Thyroid gland (tissue), 4 donors: ENCODE measurements at regions not wholly inside any gene's neighbourhood (a gene's known extent, or its start where the extent isn't known, plus 50 kb on each side); places are given as distances from the start of the nearest gene placed in this dataset.

ENCODE experiments used
- DNase-seq, 2 donors: peaks; one replicate each; pipeline ENCODE4 v3.0.0-alpha.2; 2019
- H3K27ac ChIP-seq, 3 donors: fragments of 200-600 bp; sonication (generic); 1 replicate in 2 of 3; 2 replicates in 1 of 3; pipeline ENCODE4 v1.5.1; 2016 to 2019; ENCODE audit warnings: mild to moderate bottlenecking in 1 of 3, moderate library complexity in 1 of 3
- H3K27me3 ChIP-seq: fragments of 200-600 bp; sonication (generic); one replicate; pipeline ENCODE4 v1.5.1; 2019
- H3K36me3 ChIP-seq, 2 donors: fragments of 200-600 bp; sonication (generic); one replicate each; pipeline ENCODE4 v1.5.1; 2016 to 2019
- H3K4me1 ChIP-seq, 2 donors: fragments of 200-600 bp; sonication (generic); one replicate each; pipeline ENCODE4 v1.5.1; 2017 to 2019
- H3K4me3 ChIP-seq, 3 donors: fragments of 200-600 bp; sonication (generic); replicated peaks in 1 of 3; 1 replicate in 2 of 3; 2 replicates in 1 of 3; pipeline ENCODE4 v1.5.1; 2016; ENCODE audit warnings: mild to moderate bottlenecking in 1 of 3
- H3K9me3 ChIP-seq: fragments of 200-600 bp; sonication (generic); one replicate; pipeline ENCODE4 v1.5.1; 2017
- POLR2A ChIP-seq, 2 donors: fragments of 450-650 bp; IDR thresholded peaks; one replicate each; pipeline ENCODE4 v1.6.1; 2017; ENCODE audit warnings: antibody characterized with exemption in 2 of 2, mild to moderate bottlenecking in 2 of 2, moderate library complexity in 1 of 2
- WGBS, 2 donors: methylation state at CpG; one replicate each; pipeline ENCODE4 v1.1.5; 2017; 5-methylcytosine and 5-hydroxymethylcytosine counted together
- intact Hi-C: fragments of 100-400 bp; cut with DNase I; formaldehyde crosslinking; loops from one replicate; pipeline ENCODE4 v1.15.1; 2023
- TF ChIP-seq, protein P1 (sequence below), 6 experiments: fragments of 200-600 bp in 3 of 6; fragments of 450-650 bp in 3 of 6; sonication (generic) in 3 of 6; IDR thresholded peaks; one replicate each; pipeline ENCODE4 v1.5.1; 2016 to 2019; ENCODE audit warnings: antibody characterized with exemption in 6 of 6, mild to moderate bottlenecking in 2 of 6, inconsistent platforms in 1 of 6, moderate library complexity in 1 of 6

DNA sequence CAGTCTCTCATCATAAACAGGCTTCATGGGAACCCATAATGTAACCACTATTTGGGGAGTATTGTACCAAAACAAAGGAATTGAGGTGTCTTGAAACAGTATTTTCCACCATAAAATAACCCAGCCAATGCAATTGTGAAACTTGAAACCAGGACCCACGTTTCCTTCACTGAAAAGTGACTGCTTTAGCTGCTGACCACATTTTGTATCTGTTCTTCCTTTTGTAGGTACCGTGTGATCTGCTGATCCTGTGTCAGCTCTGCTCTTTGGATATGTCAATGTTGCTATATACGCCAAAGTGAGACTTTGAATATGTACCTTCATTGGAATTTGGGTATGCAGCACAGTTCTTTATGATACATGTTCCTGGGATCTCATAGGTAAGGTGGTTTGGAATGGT lies 95.1 kb upstream of the CNTN1 start:
- Histone ChIP-seq H3K4me3 (no peak overlapping the region), H3K4me1 (no peaks in the 10 kb centered on the region), H3K27ac (no peak overlapping the region), H3K36me3 (no peaks in the 10 kb centered on the region), H3K27me3 (no peaks in the 10 kb centered on the region), H3K9me3 (no peaks in the 10 kb centered on the region)
- intact Hi-C loops, result no loop called here
- no peak for DNase-seq
- TF ChIP-seq, protein P1, sequence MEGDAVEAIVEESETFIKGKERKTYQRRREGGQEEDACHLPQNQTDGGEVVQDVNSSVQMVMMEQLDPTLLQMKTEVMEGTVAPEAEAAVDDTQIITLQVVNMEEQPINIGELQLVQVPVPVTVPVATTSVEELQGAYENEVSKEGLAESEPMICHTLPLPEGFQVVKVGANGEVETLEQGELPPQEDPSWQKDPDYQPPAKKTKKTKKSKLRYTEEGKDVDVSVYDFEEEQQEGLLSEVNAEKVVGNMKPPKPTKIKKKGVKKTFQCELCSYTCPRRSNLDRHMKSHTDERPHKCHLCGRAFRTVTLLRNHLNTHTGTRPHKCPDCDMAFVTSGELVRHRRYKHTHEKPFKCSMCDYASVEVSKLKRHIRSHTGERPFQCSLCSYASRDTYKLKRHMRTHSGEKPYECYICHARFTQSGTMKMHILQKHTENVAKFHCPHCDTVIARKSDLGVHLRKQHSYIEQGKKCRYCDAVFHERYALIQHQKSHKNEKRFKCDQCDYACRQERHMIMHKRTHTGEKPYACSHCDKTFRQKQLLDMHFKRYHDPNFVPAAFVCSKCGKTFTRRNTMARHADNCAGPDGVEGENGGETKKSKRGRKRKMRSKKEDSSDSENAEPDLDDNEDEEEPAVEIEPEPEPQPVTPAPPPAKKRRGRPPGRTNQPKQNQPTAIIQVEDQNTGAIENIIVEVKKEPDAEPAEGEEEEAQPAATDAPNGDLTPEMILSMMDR (IDR thresholded peaks at IDR 0.05), result no peak
- TF ChIP-seq POLR2A (IDR thresholded peaks at IDR 0.05), result no peak
- WGBS, 2 donors, result 64 to 69% methylated on average over 3 of the region's 3 CpGs

- TF ChIP-seq, protein P1 (IDR thresholded peaks at IDR 0.05), result no peak
- Histone ChIP-seq H3K27me3 (no peaks in the 10 kb centered on the region), H3K9me3 (no peaks in the 10 kb centered on the region), H3K4me1 (no peaks in the 10 kb centered on the region), H3K27ac (no peak overlapping the region), H3K36me3 (no peaks in the 10 kb centered on the region), H3K4me3 (no peak overlapping the region)
- 80 to 88% methylated on average over 2 of the region's 2 CpGs for WGBS, 2 donors
- intact Hi-C loops, result no loop called here
- DNase-seq, result no peak
These were observed 94.2 kb upstream of the CNTN1 start for GRCh38 chr12:40598073-40598472.

- Histone ChIP-seq H3K4me1 (no peaks in the 10 kb centered on the region), H3K27ac (no peak overlapping the region), H3K27me3 (no peaks in the 10 kb centered on the region), H3K4me3 (no peak overlapping the region), H3K9me3 (no peaks in the 10 kb centered on the region), H3K36me3 (no peaks in the 10 kb centered on the region)
- WGBS, 2 donors, result 54 to 66% methylated on average over 3 of the region's 3 CpGs
- no peak for DNase-seq
- TF ChIP-seq, protein P1 (IDR thresholded peaks at IDR 0.05), result no peak
- no peak for TF ChIP-seq POLR2A (IDR thresholded peaks at IDR 0.05)
- intact Hi-C loops, result no loop called here
These were observed 89.7 kb upstream of the CNTN1 start for GRCh38 chr12:40602562-40602961.

DNA sequence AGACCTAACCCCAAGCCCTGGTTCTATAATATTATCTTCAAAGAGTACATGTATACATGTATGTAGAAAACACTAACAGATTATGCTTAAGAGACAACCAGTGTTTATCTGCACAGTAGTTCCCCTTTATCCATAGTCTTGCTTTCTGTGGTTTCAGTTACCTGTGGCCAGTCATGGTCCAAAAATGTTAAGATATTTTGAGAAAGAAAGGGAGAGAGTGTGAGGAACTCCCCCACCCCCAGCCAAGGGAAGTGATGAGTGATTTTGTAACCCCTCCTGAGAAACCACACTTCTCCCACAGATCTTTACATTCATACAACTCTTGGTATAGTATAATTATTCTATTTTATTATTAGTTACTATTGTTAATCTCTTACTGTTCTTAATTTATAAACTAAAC lies 77.3 kb upstream of the CNTN1 start:
- no peak for TF ChIP-seq POLR2A (IDR thresholded peaks at IDR 0.05)
- TF ChIP-seq, protein P1 (IDR thresholded peaks at IDR 0.05), result no peak
- Histone ChIP-seq H3K27ac (no peak overlapping the region), H3K27me3 (no peaks in the 10 kb centered on the region), H3K9me3 (no peaks in the 10 kb centered on the region), H3K36me3 (no peaks in the 10 kb centered on the region), H3K4me3 (no peak overlapping the region), H3K4me1 (no peaks in the 10 kb centered on the region)
- no peak for DNase-seq
- intact Hi-C loops, result no loop called here

- TF ChIP-seq, protein P1 (IDR thresholded peaks at IDR 0.05), result no peak
- no peak for TF ChIP-seq POLR2A (IDR thresholded peaks at IDR 0.05)
- no peak overlapping the region for H3K27ac ChIP-seq
- 73 to 79% methylated on average over 1 of the region's 1 CpG for WGBS, 2 donors
- no peaks in the 10 kb centered on the region for H3K9me3 ChIP-seq
- no peaks in the 10 kb centered on the region for H3K27me3 ChIP-seq
- intact Hi-C loops, result no loop called here
- H3K4me1 ChIP-seq, result no peaks in the 10 kb centered on the region
- no peak overlapping the region for H3K4me3 ChIP-seq
- DNase-seq, result no peak
- no peaks in the 10 kb centered on the region for H3K36me3 ChIP-seq
These were observed 76.6 kb upstream of the CNTN1 start for GRCh38 chr12:40615590-40615989.
